PFSK-1 (cell line): ENCODE measurements at regions not wholly inside any gene's neighbourhood (a gene's known extent, or its start where the extent isn't known, plus 50 kb on each side); places are given as distances from the start of the nearest gene placed in this dataset.

Experiments used
- FOXP2 ChIP-seq: optimal IDR thresholded peaks from 2 replicates; pipeline ENCODE3; 2011; ENCODE audit warnings: borderline replicate concordance, control low read depth, inconsistent platforms; ENCODE audit not compliant: insufficient read depth; ENCODE audit errors: extremely low read length, extremely low read depth
- POLR2AphosphoS5 ChIP-seq: IDR thresholded peaks from 2 replicates; pipeline ENCODE4 v1.6.1; 2012; ENCODE audit warnings: low read depth, mild to moderate bottlenecking, control low read depth, low read length, moderate library complexity
- REST ChIP-seq, 2 experiments: IDR thresholded peaks; 2 replicates each; pipeline versions ENCODE4 v1.6.1 to v1.8.0; 2011 to 2012; ENCODE audit warnings: low read depth in 2 of 2, low read length in 2 of 2, control low read depth in 1 of 2, inconsistent platforms in 1 of 2, mild to moderate bottlenecking in 1 of 2, moderate library complexity in 1 of 2; ENCODE audit not compliant: insufficient read depth in 1 of 2
- SIN3A ChIP-seq: IDR thresholded peaks from 2 replicates; pipeline ENCODE4 v1.6.1; 2012; ENCODE audit warnings: mild to moderate bottlenecking, low read length, moderate library complexity, borderline replicate concordance; ENCODE audit not compliant: insufficient read depth
- TAF1 ChIP-seq: IDR thresholded peaks from 2 replicates; pipeline ENCODE4 v1.6.1; 2012; ENCODE audit warnings: low read length, control low read depth, borderline replicate concordance; ENCODE audit not compliant: insufficient read depth

- TF ChIP-seq FOXP2 (no peak), SIN3A (no peak), TAF1 (no peak), REST (IDR thresholded peaks at IDR 0.05; ENCODE audit: insufficient read depth in 1 of 2, low read depth in 2 of 2, low read length in 2 of 2) (no peak), POLR2AphosphoS5 (no peak)
Observed at GRCh38 chr6:156686301-156686994, 90.7 kb upstream of the ARID1B start.

GRCh38 chr6:156685823-156686222, 91.4 kb upstream of the ARID1B start:
- no peak for TF ChIP-seq POLR2AphosphoS5

- no peak for TF ChIP-seq TAF1
- no peak for TF ChIP-seq REST (IDR thresholded peaks at IDR 0.05; ENCODE audit: insufficient read depth in 1 of 2, low read depth in 2 of 2, low read length in 2 of 2)
- TF ChIP-seq POLR2AphosphoS5: no peak
- TF ChIP-seq FOXP2: no peak
- TF ChIP-seq SIN3A: no peak
Observed at GRCh38 chr6:156683821-156684220, 93.4 kb upstream of the ARID1B start.

GRCh38 chr6:156676721-156677120, 100.5 kb upstream of the ARID1B start:
- no peak for TF ChIP-seq FOXP2
- no peak for TF ChIP-seq SIN3A
- no peak for TF ChIP-seq TAF1
- TF ChIP-seq REST (IDR thresholded peaks at IDR 0.05; ENCODE audit: insufficient read depth in 1 of 2, low read depth in 2 of 2, low read length in 2 of 2): no peak
- TF ChIP-seq POLR2AphosphoS5: no peak

GRCh38 chr6:156674197-156674596, 103.0 kb upstream of the ARID1B start:
- TF ChIP-seq SIN3A (no peak), TAF1 (no peak), FOXP2 (no peak), POLR2AphosphoS5 (no peak), REST (IDR thresholded peaks at IDR 0.05; ENCODE audit: insufficient read depth in 1 of 2, low read depth in 2 of 2, low read length in 2 of 2) (no peak)
